ENCODE measurements at regions not wholly inside any gene's neighbourhood (a gene's known extent, or its start where the extent isn't known, plus 50 kb on each side); places are given as distances from the start of the nearest gene placed in this dataset.
A peak's percentile ranks its signal among the peaks of the same experiment; 100 is the strongest.

DNA sequence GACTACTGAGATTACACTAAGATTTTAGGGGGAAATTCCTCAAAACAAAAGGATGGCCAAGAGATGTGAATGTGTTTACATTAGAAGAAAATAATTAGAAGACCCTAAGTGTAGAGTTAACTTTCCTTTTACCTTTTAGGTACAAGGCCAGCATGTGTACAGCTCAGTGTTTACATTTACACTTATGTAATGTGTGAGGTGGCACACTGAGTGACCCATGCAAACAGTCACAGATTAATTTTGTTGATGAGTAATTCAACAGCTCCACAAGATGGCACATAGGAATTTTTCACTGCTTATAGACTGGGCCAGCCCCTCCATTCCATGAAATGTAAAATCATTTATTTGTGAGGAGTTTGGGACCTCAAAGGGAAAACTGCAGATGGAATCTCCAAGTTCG lies 90.1 kb upstream of the SLC12A2 start:
- TF ChIP-seq, protein P1, sequence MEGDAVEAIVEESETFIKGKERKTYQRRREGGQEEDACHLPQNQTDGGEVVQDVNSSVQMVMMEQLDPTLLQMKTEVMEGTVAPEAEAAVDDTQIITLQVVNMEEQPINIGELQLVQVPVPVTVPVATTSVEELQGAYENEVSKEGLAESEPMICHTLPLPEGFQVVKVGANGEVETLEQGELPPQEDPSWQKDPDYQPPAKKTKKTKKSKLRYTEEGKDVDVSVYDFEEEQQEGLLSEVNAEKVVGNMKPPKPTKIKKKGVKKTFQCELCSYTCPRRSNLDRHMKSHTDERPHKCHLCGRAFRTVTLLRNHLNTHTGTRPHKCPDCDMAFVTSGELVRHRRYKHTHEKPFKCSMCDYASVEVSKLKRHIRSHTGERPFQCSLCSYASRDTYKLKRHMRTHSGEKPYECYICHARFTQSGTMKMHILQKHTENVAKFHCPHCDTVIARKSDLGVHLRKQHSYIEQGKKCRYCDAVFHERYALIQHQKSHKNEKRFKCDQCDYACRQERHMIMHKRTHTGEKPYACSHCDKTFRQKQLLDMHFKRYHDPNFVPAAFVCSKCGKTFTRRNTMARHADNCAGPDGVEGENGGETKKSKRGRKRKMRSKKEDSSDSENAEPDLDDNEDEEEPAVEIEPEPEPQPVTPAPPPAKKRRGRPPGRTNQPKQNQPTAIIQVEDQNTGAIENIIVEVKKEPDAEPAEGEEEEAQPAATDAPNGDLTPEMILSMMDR (conservative IDR thresholded peaks at IDR 0.05; ENCODE audit: low read depth, low read length), result no peak
- no peak for DNase-seq (ENCODE audit: low read depth)
- H3K4me3 ChIP-seq (ENCODE audit: low read depth, low read length), result no peak overlapping the region

DNA sequence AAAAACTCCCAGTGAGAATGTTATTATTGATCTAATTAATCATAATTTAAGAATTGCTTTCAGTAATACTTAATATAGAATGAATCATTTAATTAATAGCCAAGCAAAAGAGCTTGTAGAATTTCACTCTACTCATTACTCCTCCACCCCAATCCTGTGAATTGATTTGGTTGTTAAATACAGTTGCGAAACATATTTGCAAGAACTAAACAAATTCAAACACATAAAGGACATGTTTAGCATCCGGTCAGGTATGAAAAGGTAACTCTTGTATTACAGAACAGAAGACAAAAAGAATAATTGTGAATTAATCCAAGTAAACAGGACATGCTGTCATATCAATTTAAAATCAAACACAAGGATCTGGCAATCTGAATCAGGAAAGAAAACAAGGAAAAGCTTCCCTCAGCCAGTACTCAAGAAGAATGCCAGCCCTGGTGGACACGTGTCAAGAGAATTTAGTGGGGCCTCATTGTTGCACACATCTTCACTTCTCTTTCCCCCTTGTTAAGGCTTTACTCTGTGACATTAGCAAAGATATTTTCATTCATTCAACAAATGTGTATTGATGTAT lies 89.4 kb upstream of the SLC12A2 start:
- no peak overlapping the region for H3K4me3 ChIP-seq (ENCODE audit: low read depth, low read length)
- DNase-seq (ENCODE audit: low read depth), result no peak
- TF ChIP-seq, protein P1 (conservative IDR thresholded peaks at IDR 0.05; ENCODE audit: low read depth, low read length), result no peak

DNA sequence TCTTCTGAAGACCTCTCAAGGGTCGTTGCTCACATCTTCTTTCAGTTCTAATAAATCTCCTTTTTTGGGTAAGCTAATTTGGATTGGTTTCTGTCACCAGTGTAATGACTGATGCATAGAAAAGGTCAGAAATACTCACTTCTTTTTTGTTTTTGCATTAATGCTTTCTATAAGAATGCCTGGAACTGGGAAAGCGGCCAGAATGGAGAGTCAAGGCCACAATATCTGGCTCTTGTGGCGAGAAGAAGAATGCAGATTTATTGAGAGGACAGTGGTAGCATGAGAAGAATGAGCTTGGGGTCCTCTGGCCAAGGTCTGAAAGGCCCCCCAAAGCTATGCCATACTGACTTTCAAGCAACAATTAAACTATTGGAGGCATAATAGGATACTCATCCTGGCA lies 88.0 kb upstream of the SLC12A2 start:
- DNase-seq (ENCODE audit: low read depth), result peak; percentile 81
- no peak overlapping the region for H3K4me3 ChIP-seq (ENCODE audit: low read depth, low read length)
- TF ChIP-seq, protein P1 (conservative IDR thresholded peaks at IDR 0.05; ENCODE audit: low read depth, low read length), result no peak

DNA sequence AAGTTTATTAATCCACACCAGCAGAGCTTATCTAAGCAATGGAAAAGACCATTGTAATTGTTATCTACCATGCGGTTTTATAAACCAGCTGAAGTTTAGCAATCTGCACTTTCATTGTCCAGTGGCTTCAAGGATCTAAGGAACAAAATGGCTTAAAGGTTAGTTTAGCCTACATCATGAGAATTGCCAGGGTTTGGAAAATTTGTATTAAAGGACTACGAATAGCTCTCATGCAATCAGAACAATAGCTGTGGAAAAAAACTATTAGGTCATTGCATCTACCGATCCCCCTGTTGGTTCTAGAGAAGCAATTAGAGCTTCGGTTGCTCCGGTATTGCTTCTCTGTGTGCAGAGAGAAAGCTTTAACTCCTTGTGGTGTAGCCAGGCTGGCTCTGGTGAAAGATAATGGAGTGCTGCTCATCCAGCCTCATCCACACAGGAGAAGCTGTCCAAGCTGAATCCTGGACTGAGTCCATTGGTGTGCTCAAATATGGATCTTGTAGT lies 86.3 kb upstream of the SLC12A2 start:
- peak; percentile 12 for DNase-seq (ENCODE audit: low read depth)
- H3K4me3 ChIP-seq (ENCODE audit: low read depth, low read length), result no peak overlapping the region
- TF ChIP-seq, protein P1 (conservative IDR thresholded peaks at IDR 0.05; ENCODE audit: low read depth, low read length), result no peak

DNA sequence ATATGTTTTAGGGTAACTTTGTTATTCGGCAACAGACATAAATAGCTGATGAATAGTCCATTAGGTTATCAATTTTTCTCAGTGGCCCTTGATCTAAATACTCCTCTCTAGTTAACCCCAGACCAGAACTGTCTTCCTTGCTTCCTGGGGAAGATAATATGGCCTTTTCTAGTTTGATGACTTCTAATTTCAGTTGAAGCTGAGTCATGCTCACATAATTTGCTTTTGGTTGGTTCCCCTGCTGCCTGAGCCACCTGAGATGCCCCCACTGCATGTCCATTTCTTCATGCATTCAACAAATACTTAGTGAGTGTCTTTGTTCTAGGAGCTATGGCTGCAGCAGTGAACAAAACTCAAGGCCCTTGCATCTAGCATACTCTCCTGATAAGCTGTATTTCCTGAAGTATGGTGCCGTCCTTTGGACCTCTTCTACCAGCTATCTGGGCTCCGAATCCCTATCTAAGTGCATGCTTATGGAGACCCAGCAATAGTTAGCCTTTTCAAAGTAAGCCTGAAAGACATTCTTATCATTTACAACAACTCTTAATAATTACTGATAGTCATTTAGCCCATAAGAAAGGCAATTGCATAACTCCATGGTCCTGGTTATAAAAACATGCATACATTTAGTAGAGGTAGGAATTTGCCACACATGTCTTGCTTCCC lies 84.5 kb upstream of the SLC12A2 start:
- DNase-seq (ENCODE audit: low read depth), result no peak
- TF ChIP-seq, protein P1 (conservative IDR thresholded peaks at IDR 0.05; ENCODE audit: low read depth, low read length), result no peak
- no peak overlapping the region for H3K4me3 ChIP-seq (ENCODE audit: low read depth, low read length)

DNA sequence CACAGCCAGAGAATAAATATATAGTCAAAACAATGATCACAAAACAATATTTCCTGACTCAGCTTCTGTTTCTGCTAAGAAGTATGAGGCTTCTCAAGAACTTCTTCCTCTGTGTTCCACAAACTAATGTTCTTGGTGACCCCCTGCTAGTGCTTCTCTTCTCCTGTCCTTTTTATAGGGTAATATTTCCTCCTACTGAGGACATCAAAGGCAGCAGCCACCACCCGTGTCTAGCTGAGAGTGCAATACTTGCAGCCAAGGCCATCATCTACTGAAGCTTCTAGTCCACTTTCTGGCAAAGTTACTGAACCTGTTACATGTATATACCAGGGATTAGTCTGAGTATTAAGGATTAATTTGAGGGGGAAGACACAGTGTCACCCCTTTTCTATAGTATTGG lies 83.7 kb upstream of the SLC12A2 start:
- TF ChIP-seq, protein P1 (conservative IDR thresholded peaks at IDR 0.05; ENCODE audit: low read depth, low read length), result no peak
- no peak overlapping the region for H3K4me3 ChIP-seq (ENCODE audit: low read depth, low read length)
- DNase-seq (ENCODE audit: low read depth), result no peak

DNA sequence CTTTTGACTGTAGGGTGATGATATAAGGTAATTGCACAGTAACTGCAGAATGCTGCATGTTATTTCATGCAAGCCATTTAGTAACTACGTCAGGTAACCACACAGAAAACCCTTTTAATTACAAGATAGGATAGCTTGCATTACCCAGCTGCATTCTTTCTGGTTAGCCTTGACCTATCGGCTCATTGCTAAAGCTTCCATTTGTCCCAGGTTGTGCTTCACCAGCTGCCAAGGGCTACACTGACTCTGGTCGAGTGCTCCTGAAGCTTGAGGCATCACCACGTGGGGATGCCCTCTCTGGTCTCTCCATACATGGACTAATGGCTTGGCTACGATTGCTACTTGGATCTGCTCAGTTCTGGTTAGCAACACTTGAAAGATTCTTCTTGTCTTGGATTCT lies 81.1 kb upstream of the SLC12A2 start:
- peak; percentile 4 for DNase-seq (ENCODE audit: low read depth)
- no peak overlapping the region for H3K4me3 ChIP-seq (ENCODE audit: low read depth, low read length)
- TF ChIP-seq, protein P1 (conservative IDR thresholded peaks at IDR 0.05; ENCODE audit: low read depth, low read length), result no peak

All from choroid plexus epithelial cell (primary cell).